Cardiac fibroblast (primary cell): ENCODE measurements at regions not wholly inside any gene's neighbourhood (a gene's known extent, or its start where the extent isn't known, plus 50 kb on each side); places are given as distances from the start of the nearest gene placed in this dataset.

Source experiments
- DNase-seq, 2 donors: peaks; one replicate each; pipeline versions ENCODE4 v3.0.0 to v3.0.0-alpha.2; 2010; ENCODE audit warnings: low read depth in 2 of 2
- H3K4me3 ChIP-seq, 2 donors: replicated peaks in 1 of 2; 1 replicate in 1 of 2; 2 replicates in 1 of 2; pipeline ENCODE4 v1.5.1; 2011; ENCODE audit warnings: low read depth in 2 of 2, low read length in 2 of 2, mild to moderate bottlenecking in 2 of 2, moderate library complexity in 1 of 2
- TF ChIP-seq, protein P1 (sequence below): IDR thresholded peaks from one replicate; pipeline ENCODE4 v1.5.1; 2011; ENCODE audit warnings: low read depth, mild to moderate bottlenecking, low read length, inconsistent platforms

- H3K4me3 ChIP-seq = peak overlapping the region in 1 of 2 donors; percentile 53
- TF ChIP-seq, protein P1, sequence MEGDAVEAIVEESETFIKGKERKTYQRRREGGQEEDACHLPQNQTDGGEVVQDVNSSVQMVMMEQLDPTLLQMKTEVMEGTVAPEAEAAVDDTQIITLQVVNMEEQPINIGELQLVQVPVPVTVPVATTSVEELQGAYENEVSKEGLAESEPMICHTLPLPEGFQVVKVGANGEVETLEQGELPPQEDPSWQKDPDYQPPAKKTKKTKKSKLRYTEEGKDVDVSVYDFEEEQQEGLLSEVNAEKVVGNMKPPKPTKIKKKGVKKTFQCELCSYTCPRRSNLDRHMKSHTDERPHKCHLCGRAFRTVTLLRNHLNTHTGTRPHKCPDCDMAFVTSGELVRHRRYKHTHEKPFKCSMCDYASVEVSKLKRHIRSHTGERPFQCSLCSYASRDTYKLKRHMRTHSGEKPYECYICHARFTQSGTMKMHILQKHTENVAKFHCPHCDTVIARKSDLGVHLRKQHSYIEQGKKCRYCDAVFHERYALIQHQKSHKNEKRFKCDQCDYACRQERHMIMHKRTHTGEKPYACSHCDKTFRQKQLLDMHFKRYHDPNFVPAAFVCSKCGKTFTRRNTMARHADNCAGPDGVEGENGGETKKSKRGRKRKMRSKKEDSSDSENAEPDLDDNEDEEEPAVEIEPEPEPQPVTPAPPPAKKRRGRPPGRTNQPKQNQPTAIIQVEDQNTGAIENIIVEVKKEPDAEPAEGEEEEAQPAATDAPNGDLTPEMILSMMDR = no peak
- peak in 1 of 2 donors; percentile 25 for DNase-seq
Measured at GRCh38 chr4:140252141-140252741, 98.3 kb upstream of the MAML3 start.

DNA sequence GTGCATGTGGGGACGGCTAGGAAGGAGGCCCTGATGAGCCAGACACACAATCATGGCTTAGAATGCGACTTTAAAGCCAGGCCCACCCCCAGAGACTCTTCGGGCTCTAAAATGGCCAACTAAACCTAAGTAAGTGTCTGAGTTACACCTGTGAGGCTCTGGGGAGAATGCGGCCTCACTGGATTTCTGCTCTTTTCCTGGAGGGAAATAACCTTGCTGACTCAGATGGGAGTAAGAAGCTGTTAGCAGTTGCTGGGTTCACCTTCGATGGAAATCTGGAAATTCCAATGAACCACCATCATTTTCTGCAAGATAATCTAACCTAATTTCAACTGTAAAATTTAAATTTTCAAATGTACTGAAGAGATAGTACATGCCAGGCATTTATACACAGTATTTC lies 97.6 kb upstream of the MAML3 start:
- TF ChIP-seq, protein P1 = no peak
- no peak for DNase-seq
- no peak overlapping the region for H3K4me3 ChIP-seq

GRCh38 chr4:140250989-140251552 lies 97.1 kb upstream of the MAML3 start:
- H3K4me3 ChIP-seq = no peak overlapping the region
- TF ChIP-seq, protein P1 = no peak
- no peak for DNase-seq

GRCh38 chr4:140249351-140249750 lies 95.4 kb upstream of the MAML3 start:
- H3K4me3 ChIP-seq = no peak overlapping the region
- peak; percentile 64 to 66 for DNase-seq
- TF ChIP-seq, protein P1 = no peak

DNA sequence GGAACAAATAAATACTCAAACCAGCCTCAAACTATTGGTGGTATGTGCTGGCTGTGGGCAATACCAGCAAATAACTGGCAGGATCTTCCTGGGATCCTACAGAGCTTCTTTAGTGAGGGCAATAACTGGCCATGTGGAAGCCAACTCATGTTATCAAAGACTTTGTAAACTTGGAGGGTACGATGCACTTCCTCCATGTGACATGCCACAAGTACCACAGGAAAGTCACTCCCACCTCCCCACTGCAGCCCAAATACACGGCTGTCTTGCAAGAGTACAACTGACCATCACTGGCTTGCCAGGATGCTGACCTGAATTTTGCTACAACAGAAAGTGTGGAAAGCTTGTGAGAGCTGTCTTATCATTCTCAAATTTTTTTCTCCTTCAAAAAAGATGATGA lies 93.3 kb upstream of the MAML3 start:
- DNase-seq = no peak
- TF ChIP-seq, protein P1 = no peak

GRCh38 chr4:140246216-140246615 lies 92.2 kb upstream of the MAML3 start:
- TF ChIP-seq, protein P1 = no peak
- H3K4me3 ChIP-seq = no peak overlapping the region
- DNase-seq = no peak

More for the DNA sequence above, 93.3 kb upstream of the MAML3 start:
- H3K4me3 ChIP-seq = no peak overlapping the region
